Lung (tissue), 11 donors: ENCODE measurements at regions not wholly inside any gene's neighbourhood (a gene's known extent, or its start where the extent isn't known, plus 50 kb on each side); places are given as distances from the start of the nearest gene placed in this dataset.

ENCODE experiments used
- ATAC-seq: fragments of 200-7000 bp; cut with Tn5 transposase; one replicate; pipeline ENCODE4 v1.9.1; 2020; ENCODE audit warnings: moderate number of reproducible peaks; ENCODE audit not compliant: insufficient read depth, low FRiP score
- DNase-seq, 3 donors: peaks; one replicate each; pipeline ENCODE4 v3.0.0-alpha.2; 2013 to 2017
- H3K27ac ChIP-seq, 2 donors: one replicate each; pipeline ENCODE4 v1.5.1; 2013; ENCODE audit warnings: mild to moderate bottlenecking in 2 of 2, moderate library complexity in 2 of 2, control low read depth in 1 of 2, inconsistent platforms in 1 of 2, low read depth in 1 of 2, low read length in 1 of 2
- H3K27me3 ChIP-seq, 3 donors: one replicate each; pipeline ENCODE4 v1.5.1; 2013; ENCODE audit warnings: low read length in 2 of 3; ENCODE audit not compliant: control insufficient read depth in 3 of 3, insufficient read depth in 3 of 3
- H3K36me3 ChIP-seq, 4 donors: one replicate each; pipeline ENCODE4 v1.5.1; 2013; ENCODE audit warnings: low read length in 4 of 4, mild to moderate bottlenecking in 1 of 4, moderate library complexity in 1 of 4; ENCODE audit not compliant: control insufficient read depth in 4 of 4, insufficient read depth in 4 of 4
- H3K4me1 ChIP-seq, 5 donors: one replicate each; pipeline ENCODE4 v1.5.1; 2013; ENCODE audit warnings: low read length in 5 of 5, mild to moderate bottlenecking in 2 of 5, moderate library complexity in 1 of 5; ENCODE audit not compliant: control insufficient read depth in 5 of 5, insufficient read depth in 5 of 5
- H3K4me3 ChIP-seq: one replicate; pipeline ENCODE4 v1.5.1; 2013; ENCODE audit warnings: mild to moderate bottlenecking, control low read depth, moderate library complexity
- H3K9ac ChIP-seq, 2 donors: one replicate each; pipeline ENCODE4 v1.5.1; 2013; ENCODE audit warnings: low read length in 2 of 2, control low read depth in 1 of 2; ENCODE audit not compliant: insufficient read depth in 1 of 2
- H3K9me3 ChIP-seq, 4 donors: one replicate each; pipeline ENCODE4 v1.5.1; 2013; ENCODE audit warnings: low read length in 3 of 4, mild to moderate bottlenecking in 1 of 4, moderate library complexity in 1 of 4; ENCODE audit not compliant: control insufficient read depth in 4 of 4, insufficient read depth in 3 of 4
- WGBS, 2 donors: extraction: QIAGEN DNeasy Blood & Tissue Kit; methylation state at CpG; one replicate each; pipeline ENCODE4 v1.1.7; 2013; 5-methylcytosine and 5-hydroxymethylcytosine counted together
- TF ChIP-seq, protein P1 (sequence below): IDR thresholded peaks from 2 replicates; pipeline ENCODE4 v1.5.1; 2012; ENCODE audit warnings: mild to moderate bottlenecking; ENCODE audit errors: control extremely low read depth, extremely low read depth
- donor health status: control.
- donor health status: control.
- donor health status: Bipolar disorder and iron deficiency.
- donor health status: healthy.
- donor health status: DM: yes; HTN: yes; CAD: no.

GRCh38 chr4:133498149-133498548, 349.1 kb downstream of the PCDH10 start:
- no peak overlapping the region for H3K4me3 ChIP-seq
- H3K36me3 ChIP-seq = no peaks in the 10 kb centered on the region
- DNase-seq = no peak
- no peak for ATAC-seq
- no peaks in the 10 kb centered on the region for H3K27me3 ChIP-seq
- H3K9me3 ChIP-seq = peaks cover 0 to 3% (median 0%) of the 10 kb centered on the region in 4 donors
- 89 to 92% methylated on average over 6 of the region's 6 CpGs for WGBS, 2 donors
- H3K4me1 ChIP-seq = no peaks in the 10 kb centered on the region
- no peak overlapping the region for H3K9ac ChIP-seq
- TF ChIP-seq, protein P1, sequence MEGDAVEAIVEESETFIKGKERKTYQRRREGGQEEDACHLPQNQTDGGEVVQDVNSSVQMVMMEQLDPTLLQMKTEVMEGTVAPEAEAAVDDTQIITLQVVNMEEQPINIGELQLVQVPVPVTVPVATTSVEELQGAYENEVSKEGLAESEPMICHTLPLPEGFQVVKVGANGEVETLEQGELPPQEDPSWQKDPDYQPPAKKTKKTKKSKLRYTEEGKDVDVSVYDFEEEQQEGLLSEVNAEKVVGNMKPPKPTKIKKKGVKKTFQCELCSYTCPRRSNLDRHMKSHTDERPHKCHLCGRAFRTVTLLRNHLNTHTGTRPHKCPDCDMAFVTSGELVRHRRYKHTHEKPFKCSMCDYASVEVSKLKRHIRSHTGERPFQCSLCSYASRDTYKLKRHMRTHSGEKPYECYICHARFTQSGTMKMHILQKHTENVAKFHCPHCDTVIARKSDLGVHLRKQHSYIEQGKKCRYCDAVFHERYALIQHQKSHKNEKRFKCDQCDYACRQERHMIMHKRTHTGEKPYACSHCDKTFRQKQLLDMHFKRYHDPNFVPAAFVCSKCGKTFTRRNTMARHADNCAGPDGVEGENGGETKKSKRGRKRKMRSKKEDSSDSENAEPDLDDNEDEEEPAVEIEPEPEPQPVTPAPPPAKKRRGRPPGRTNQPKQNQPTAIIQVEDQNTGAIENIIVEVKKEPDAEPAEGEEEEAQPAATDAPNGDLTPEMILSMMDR = no peak
- H3K27ac ChIP-seq = no peak overlapping the region

DNA sequence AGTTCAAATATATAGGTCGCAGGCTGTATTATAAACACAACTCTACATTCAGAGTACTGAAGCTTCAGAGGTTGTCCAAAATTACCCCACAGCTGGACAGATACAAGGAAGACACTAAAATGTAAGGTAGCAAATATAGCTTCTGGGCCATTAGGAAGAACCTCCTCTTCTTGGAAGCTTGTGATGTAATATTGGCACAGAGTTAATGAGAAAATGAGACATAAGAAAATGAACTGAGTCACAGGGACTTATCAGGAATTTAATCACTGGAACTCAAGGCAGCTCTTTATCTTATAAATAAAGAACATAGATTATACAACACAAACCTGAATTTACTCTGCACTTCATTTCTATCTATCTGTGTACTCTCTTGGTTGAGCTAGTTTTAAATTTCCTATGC, 344.7 kb downstream of the PCDH10 start:
- Histone ChIP-seq H3K4me3 (no peak overlapping the region), H3K27ac (no peak overlapping the region), H3K27me3 (no peaks in the 10 kb centered on the region), H3K4me1 (no peaks in the 10 kb centered on the region), H3K9me3 (peaks cover 0 to 3% (median 0%) of the 10 kb centered on the region in 4 donors), H3K36me3 (no peaks in the 10 kb centered on the region), H3K9ac (no peak overlapping the region)
- DNase-seq = no peak
- TF ChIP-seq, protein P1 = no peak
- ATAC-seq = no peak
- WGBS, 2 donors = 58 to 74% methylated on average over 1 of the region's 1 CpG

GRCh38 chr4:133493241-133493640, 344.1 kb downstream of the PCDH10 start:
- Histone ChIP-seq H3K4me3 (no peak overlapping the region), H3K27me3 (no peaks in the 10 kb centered on the region), H3K4me1 (no peaks in the 10 kb centered on the region), H3K27ac (no peak overlapping the region), H3K9ac (no peak overlapping the region), H3K36me3 (no peaks in the 10 kb centered on the region), H3K9me3 (peaks cover 0 to 3% (median 0%) of the 10 kb centered on the region in 4 donors)
- TF ChIP-seq, protein P1 = no peak
- WGBS, 2 donors = 78 to 79% methylated on average over 1 of the region's 1 CpG
- ATAC-seq (no peak), DNase-seq (no peak)

DNA sequence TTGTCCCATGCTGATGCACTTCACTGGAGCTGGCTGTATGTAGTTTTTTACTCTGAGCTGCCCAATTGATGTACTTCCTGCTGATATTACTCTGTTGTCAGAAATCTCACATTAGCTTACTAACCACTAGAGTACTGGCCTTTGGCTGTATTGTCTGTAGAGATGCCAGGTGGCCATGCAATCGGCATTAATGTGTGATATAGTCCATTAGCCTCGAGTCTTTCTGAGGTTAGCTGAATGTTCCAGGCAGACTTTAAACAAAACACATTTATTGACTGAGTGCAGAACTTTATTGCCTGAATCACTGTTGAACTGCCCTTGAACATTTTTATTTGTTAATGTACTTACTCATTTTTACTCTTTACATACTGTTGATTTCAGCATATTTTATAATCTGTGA, 335.2 kb downstream of the PCDH10 start:
- no peak overlapping the region for H3K9ac ChIP-seq
- TF ChIP-seq, protein P1 = no peak
- no peaks in the 10 kb centered on the region for H3K27me3 ChIP-seq
- no peaks in the 10 kb centered on the region for H3K9me3 ChIP-seq
- DNase-seq (no peak), ATAC-seq (no peak)
- no peaks in the 10 kb centered on the region for H3K36me3 ChIP-seq
- WGBS, 2 donors = 64 to 69% methylated on average over 2 of the region's 2 CpGs
- H3K4me1 ChIP-seq = no peaks in the 10 kb centered on the region
- no peak overlapping the region for H3K27ac ChIP-seq
- H3K4me3 ChIP-seq = no peak overlapping the region
